ENCODE measurements at regions not wholly inside any gene's neighbourhood (a gene's known extent, or its start where the extent isn't known, plus 50 kb on each side); places are given as distances from the start of the nearest gene placed in this dataset.

DNA sequence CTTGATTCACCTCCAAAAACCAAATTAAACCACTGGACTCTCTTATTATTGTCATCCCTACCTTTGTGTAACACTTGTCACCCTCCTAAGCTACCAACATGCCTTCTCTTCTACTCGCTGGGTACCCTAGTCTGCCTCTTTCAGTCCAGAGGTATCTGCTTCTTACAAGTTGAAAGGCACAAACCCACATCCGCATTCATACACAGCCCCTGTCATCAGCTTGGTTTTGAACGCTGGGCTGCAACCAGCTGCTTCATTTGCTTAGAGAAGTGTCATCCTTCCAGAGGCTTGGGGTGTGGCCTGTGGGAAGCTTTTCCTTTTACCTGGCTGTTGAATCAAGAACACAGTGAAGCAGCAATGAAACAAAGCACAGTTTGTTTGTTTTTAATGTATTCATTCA lies 138.8 kb upstream of the WWC1 start:
- DNase-seq (ENCODE audit: low read depth in 3 of 3) = no peak

- no peak for DNase-seq (ENCODE audit: low read depth in 3 of 3)
These were observed 138.1 kb upstream of the WWC1 start for GRCh38 chr5:168153263-168153875.

DNA sequence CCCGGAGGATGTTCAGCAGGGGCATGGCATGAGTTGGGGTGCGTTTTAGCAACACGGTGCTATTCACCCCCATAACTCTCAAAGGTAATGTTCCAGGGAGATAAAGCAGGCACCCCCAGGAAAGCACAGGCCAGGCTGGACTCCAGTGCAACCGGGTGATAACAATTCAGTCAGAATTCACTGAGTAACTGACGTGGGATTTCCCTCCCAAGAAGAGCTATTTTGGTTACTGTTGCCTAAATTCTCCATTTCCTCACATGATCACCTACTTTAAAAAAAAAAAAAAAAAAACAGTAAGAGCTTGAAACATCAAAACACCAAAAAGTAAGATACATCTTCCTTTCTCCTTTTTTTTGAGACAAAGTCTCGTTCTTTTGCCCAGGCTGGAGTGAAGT lies 137.6 kb upstream of the WWC1 start:
- DNase-seq (ENCODE audit: low read depth in 3 of 3) = no peak

GRCh38 chr5:168155585-168155984 lies 135.9 kb upstream of the WWC1 start:
- DNase-seq (ENCODE audit: low read depth in 3 of 3) = no peak

DNA sequence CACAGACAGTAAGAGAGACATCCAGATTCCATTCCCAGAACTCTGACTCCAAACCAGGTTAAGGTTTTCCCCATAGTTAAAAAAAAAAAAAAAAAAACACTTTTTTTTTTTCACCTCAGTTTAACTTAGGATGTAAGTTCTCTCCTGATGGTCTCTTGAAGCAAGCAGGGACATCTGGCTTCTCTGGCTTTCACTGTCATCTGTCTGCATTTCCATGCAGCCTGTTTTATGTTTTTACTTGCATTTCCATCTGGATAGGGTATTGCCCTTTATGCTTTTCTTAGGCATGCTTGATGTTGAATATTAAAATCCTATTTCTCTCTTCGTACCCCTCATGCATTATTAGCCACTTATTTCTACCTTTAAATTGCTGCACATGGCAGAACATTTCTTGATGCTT lies 135.3 kb upstream of the WWC1 start:
- no peak for DNase-seq (ENCODE audit: low read depth in 3 of 3)

DNA sequence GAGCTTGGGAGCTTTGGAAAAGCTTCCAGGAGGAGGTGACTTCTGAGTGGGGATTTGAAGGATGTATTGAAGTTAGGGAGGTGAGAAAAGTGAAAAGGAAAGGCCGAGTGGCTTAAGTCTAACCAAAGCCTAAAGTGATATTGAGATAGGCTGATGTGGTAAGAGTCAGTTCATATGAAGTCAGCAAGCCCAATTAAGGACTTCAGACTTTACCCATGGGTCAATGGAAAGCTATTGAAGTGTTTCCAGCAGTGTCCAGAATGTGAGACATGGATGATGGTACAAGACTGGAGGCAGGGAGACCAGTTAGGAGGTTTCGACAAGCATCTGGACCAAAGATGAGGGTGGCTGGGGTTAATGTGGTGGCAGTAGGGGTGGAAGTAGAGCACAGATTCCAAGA lies 134.3 kb upstream of the WWC1 start:
- no peak for DNase-seq (ENCODE audit: low read depth in 3 of 3)

GRCh38 chr5:168159425-168159824 lies 132.0 kb upstream of the WWC1 start:
- DNase-seq (ENCODE audit: low read depth in 3 of 3) = no peak

GRCh38 chr5:168162464-168162863 lies 129.0 kb upstream of the WWC1 start:
- no peak for DNase-seq (ENCODE audit: low read depth in 3 of 3)

DNA sequence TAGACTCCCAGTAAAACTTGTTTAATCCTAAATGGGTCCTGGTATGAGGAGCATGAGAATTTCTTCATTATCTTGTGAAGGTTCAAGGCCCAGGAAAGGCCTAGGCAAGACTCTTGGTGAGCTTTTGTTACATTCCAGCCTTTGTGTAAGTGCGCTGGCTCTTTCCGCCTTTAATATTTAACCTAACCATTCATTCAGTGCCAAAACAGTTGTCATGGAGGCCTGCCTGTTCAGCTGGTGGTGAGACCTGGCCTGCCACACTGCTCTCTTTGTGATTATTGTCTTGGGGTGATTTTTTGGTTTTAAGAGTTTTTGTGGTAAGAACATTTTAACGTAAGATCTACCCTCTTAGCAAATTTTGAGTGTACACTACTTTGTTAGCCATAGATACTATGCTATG lies 127.5 kb upstream of the WWC1 start:
- DNase-seq (ENCODE audit: low read depth in 3 of 3) = no peak

DNA sequence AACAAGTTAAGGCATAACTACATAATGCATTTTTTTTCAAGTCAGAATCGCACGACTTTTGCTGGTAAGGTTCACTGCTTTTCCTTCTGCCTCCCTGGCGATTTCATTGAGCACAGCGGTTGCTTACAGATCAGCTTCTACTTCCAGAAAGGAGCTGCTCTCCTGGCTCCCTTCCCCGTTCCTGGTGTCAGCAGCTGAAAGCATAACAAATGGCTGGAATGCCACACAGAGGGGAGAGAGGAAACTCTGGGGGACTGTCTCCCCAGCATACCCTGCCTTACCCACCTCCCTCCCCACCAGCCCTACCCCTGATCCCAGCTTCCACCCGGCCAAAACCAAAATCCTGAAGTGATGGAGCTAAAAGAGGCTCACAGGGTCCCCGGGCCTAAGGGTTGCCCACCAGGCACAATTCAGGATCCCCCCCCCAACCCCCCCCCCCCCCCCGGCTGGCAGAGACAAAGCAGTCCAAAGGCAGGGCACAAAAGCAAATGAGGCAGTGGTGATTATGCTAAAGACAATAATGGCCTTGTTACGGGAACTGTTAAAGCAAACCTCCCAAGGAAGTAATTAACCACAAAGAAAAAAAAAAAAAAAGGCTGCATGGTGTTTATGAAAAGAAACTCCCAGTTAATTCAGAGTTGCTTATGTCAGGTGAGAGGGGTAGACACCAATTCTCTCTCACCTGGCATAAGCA lies 126.1 kb upstream of the WWC1 start:
- no peak for DNase-seq (ENCODE audit: low read depth in 3 of 3)

DNA sequence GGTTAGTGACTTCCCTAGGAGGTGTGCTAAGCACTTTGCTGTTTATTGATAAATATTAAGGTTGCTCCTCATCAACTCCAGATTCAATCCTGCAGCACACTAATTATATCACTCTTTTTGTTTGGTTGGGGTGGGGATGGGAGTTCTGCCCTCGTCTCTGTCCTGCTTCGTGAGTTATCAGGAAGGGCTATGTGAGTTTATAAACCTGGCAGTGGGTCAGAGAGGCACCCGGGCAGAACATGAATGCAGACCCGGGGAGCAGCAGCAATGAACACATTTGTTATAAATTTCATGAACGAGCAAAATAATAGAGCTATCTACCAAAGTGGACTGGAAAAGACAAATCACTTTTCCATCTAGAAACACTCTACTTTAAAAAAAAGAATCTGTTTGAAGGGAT lies 125.5 kb upstream of the WWC1 start:
- no peak for DNase-seq (ENCODE audit: low read depth in 3 of 3)

- DNase-seq (ENCODE audit: low read depth in 3 of 3) = no peak
These were observed 124.1 kb upstream of the WWC1 start for GRCh38 chr5:168167338-168167737.

- no peak for DNase-seq (ENCODE audit: low read depth in 3 of 3)
These were observed 122.3 kb upstream of the WWC1 start for GRCh38 chr5:168168978-168169698.

DNA sequence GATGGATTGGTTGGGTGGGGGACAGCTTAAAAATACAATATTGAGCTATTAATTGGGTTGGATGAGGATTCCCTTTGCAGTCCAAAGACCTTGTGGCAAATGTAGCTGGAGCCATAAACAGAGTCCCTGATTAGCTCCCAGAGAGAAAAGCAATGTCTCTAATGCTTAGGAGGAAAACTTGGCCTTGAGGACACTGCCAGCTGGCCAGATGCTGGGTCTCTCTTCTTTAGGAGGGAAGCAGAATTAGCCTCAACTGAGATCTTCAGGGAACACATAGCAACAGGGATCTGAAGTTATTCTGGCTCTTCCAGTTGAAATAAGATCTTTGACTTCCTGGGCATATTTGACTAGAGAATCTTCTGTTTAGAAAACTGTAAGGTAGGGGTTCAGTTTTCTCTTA lies 121.7 kb upstream of the WWC1 start:
- no peak for DNase-seq (ENCODE audit: low read depth in 3 of 3)

- DNase-seq (ENCODE audit: low read depth in 3 of 3) = no peak
These were observed 119.3 kb upstream of the WWC1 start for GRCh38 chr5:168171901-168172759.

DNA sequence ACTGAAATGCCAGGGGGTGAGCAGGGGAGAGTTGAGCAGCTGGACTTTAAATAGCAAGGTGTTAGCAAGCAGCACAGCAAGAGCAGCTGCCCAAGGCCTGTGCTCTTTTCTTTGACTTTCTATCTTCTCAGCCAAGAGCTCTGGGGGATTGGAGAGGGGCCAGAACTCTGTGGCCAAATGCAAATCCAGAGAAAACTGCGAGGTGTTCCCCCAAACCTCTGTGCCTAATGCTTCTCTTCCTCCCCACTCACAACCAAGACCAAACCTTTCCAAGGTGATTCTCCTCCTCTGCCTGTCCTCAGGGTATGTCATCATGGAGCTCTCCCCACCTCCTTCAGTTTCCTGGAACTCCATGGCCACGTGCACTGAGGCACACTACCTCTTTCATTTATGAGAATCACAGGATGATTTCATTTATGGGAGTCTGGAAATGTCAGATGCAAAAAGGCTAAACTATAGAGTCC lies 118.7 kb upstream of the WWC1 start:
- DNase-seq (ENCODE audit: low read depth in 3 of 3) = no peak

DNA sequence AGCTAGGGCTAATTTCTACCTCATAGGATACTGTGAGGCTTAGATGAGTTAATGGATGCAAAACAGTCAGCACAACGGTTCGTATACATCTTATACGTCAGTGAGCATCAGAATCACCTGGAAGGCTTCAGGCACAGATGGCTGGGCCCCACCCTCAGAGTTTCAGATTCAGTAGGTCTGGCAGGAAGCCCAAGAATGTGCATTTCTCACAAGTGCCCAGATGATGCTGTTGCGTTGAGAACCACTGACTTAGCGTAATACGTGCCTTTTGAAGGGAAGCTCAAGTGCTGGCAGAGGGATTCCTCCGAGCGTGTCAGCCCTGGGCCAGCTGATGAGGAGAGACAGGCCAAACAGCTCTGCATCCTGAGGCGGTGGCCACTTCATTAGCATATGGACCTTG lies 117.1 kb upstream of the WWC1 start:
- no peak for DNase-seq (ENCODE audit: low read depth in 3 of 3)

- DNase-seq (ENCODE audit: low read depth in 3 of 3) = no peak
These were observed 115.2 kb upstream of the WWC1 start for GRCh38 chr5:168176251-168176650.

- DNase-seq (ENCODE audit: low read depth in 3 of 3) = no peak
These were observed 114.5 kb upstream of the WWC1 start for GRCh38 chr5:168176941-168177340.

GRCh38 chr5:168177831-168178450 lies 113.5 kb upstream of the WWC1 start:
- no peak for DNase-seq (ENCODE audit: low read depth in 3 of 3)

DNA sequence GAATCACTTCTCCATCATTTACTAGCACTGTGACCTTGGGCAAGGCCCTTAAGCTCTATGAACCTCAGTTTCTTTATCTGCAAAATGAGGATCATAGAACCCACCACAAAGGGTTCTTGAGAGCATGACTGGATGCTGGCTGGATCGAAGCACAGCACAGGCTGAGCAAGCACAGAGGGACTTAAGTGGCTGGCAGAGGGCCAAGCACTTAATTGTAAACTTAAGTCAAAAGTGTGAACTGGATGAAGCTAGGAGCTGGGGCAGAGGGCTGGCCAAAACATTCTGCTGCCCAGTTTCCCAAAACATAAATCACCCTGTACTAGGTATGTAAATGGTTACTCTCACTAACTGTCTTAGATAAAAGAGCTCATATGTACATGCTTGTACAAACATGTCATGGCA lies 112.3 kb upstream of the WWC1 start:
- no peak for DNase-seq (ENCODE audit: low read depth in 3 of 3)

DNA sequence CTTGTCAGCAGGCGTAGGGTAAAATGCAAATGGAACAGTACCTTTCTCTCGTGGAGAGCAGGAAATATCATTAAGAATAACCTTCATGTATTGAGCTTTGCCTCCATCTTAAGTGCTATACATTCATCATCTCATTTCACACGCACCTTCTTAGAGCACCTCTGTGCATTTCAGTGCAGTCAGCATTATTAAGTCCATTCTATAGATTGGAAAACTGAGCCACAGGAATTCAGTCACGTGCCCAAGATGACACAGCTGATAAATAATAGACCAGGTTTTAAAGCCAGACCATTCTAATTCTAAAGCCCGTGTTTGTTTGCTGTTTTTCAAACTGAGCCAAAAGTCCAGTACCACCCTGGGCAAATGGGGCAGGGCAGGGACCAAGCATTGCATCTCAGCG lies 109.2 kb upstream of the WWC1 start:
- DNase-seq (ENCODE audit: low read depth in 3 of 3) = no peak
